GM12875 (cell line): ENCODE measurements at regions not wholly inside any gene's neighbourhood (a gene's known extent, or its start where the extent isn't known, plus 50 kb on each side); places are given as distances from the start of the nearest gene placed in this dataset.

Experiments used
- H3K4me3 ChIP-seq: one replicate; pipeline ENCODE4 v1.5.1; 2011; ENCODE audit warnings: low read depth, low read length, control low read depth
- CTCF ChIP-seq: IDR thresholded peaks from 2 replicates; pipeline ENCODE4 v1.5.1; 2011; ENCODE audit warnings: low read depth, mild to moderate bottlenecking, control low read depth, inconsistent platforms, low read length, moderate library complexity, borderline replicate concordance; ENCODE audit not compliant: insufficient read depth

GRCh38 chr6:19158586-19158985 lies 678.6 kb upstream of the ID4 start:
- TF ChIP-seq CTCF: no peak

DNA sequence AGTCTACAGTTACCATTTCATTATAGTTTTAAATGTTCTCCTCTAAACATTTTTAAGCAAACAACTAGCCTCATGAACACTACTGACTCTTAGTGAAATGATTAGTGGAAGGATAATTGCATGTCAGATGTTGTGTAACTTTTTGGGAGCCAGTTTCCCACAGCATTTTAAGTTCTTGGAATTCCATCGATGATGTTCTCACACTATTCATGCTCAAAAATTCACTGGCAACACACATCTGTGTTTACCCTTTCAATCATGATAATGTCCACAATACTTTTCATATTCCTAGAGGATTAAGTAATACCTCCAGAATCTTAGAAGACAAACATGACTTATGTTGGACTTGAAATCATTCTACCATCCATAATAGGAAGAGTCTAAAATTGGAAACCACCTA lies 678.1 kb upstream of the ID4 start:
- no peak for TF ChIP-seq CTCF

More at GRCh38 chr6:19158586-19158985, 678.6 kb upstream of the ID4 start:
- no peak overlapping the region for H3K4me3 ChIP-seq

GRCh38 chr6:19159561-19159960 lies 677.6 kb upstream of the ID4 start:
- TF ChIP-seq CTCF: no peak
- H3K4me3 ChIP-seq: no peak overlapping the region

More for the DNA sequence above, 678.1 kb upstream of the ID4 start:
- H3K4me3 ChIP-seq: no peak overlapping the region

GRCh38 chr6:19160081-19160730 lies 677.0 kb upstream of the ID4 start:
- no peak for TF ChIP-seq CTCF
- H3K4me3 ChIP-seq: no peak overlapping the region

- TF ChIP-seq CTCF: no peak
Measured at GRCh38 chr6:19167251-19167650, 669.9 kb upstream of the ID4 start.

GRCh38 chr6:19169366-19169765 lies 667.8 kb upstream of the ID4 start:
- no peak for TF ChIP-seq CTCF

More at GRCh38 chr6:19167251-19167650, 669.9 kb upstream of the ID4 start:
- H3K4me3 ChIP-seq: no peak overlapping the region

DNA sequence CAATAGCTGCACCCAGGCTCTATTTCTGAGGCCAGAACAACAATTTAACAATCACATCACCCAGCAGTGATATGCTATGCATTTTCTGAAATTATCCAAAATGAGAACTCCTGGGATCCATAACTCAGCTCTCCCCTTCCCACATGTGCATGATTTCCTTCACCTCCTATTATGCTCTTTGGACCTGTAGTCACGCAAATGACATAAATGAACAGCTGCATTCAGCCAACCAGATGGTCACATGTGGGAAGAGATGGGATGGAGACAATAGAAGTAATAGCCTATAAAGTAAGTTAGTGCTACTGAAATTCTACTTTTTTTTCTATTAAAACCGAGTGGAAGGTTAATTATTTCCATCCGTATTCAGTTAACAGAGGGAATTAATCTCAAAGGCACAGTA lies 662.1 kb upstream of the ID4 start:
- no peak for TF ChIP-seq CTCF
- no peak overlapping the region for H3K4me3 ChIP-seq

More at GRCh38 chr6:19169366-19169765, 667.8 kb upstream of the ID4 start:
- H3K4me3 ChIP-seq: no peak overlapping the region
